GM19193 (cell line): ENCODE measurements at regions not wholly inside any gene's neighbourhood (a gene's known extent, or its start where the extent isn't known, plus 50 kb on each side); places are given as distances from the start of the nearest gene placed in this dataset.

Experiments used
- POLR2A ChIP-seq: IDR thresholded peaks from 4 replicates; pipeline ENCODE4 v1.6.1; 2011; ENCODE audit not compliant: insufficient read depth, insufficient read length; ENCODE audit errors: extremely low read depth

DNA sequence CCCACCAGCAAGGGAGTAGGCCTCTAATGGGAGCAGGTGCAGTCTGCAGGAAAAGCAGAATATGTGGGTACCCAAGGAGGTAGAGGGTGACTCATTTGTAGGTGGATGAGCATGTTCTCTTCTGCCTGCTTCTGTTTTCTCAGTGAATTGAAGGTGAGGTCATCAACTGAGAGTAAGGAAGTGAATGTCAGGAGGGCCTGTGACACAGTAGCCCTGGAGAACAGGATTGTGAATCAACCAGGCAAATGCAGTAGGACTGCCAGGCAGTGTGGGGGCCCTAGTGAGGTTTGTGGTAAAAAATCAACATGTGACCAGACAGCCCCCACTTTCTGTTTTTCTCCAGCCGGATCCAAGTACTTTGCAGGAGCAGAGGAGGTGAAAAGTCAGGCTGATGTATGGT, 150.5 kb upstream of the SOX9 start:
- no peak for TF ChIP-seq POLR2A

DNA sequence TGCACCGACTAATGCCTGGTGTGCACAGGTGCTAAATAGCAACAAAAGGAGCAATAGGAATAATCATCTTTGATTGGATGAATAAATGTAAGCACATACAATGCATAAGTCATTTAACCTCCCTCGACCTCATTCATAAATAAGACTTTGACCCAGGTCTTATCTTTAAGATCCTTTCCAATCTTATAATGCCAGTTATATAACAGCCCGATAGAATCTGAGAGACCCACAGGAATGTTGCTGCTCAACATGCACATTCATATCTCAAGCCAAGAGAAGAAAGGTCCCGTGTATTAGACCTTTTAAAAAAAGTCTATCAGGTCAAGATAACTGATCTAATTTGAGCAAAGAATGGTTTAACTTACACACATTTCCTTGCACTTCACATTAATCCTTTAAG, 146.8 kb upstream of the SOX9 start:
- TF ChIP-seq POLR2A: no peak

- TF ChIP-seq POLR2A: no peak
These were observed 145.5 kb upstream of the SOX9 start for GRCh38 chr17:71975331-71975801.

DNA sequence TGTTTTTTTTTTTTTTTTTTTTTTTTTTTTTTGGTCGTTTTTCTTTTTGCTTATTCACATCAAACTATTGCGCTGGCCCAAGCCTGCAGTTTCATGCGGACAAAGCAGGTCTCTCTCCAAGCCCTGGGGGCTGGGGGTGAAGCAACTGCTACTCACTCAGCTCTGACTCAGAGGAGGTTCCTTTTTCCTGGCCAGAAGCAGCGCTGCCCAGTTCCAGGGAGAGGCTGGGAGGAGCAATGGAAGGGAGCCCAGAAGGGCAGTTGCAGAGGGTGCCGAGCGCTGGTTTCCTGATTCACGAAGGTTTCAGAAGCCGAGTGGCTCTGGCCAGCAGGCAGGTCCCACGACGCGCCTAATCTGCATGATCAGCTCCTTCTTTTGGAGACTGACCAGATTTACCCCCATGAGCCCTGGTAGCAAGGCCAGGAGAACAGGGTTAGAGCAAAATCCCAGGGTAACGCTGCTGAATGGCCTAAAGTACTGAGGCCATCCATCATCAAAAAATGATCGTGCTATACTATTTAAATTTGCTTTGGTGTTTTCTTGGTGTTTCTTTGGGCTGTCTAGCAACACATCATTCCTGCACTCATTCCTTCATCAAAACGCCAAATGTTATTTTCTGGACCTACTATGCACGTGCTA, 144.7 kb upstream of the SOX9 start:
- TF ChIP-seq POLR2A: no peak

DNA sequence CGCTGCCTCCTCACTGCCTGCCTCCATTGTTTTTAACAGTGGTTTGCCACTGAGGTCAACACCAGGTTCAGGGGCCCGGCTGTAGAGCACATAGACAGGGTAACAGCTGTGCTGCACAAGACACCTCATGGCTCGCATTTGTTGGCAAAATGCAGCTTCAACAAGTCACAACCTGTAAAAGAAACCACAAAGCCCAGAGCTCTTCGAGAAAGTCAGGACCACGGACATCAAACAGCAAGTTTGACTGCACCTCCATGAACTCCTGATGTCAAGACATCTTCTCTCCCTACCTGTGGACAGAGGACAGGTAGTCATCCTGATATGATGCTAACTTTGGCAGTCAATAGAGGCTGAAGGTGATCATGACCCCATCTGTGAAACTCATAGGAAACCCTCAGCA, 142.4 kb upstream of the SOX9 start:
- TF ChIP-seq POLR2A: no peak

- TF ChIP-seq POLR2A: no peak
These were observed 140.6 kb upstream of the SOX9 start for GRCh38 chr17:71980171-71980570.

- no peak for TF ChIP-seq POLR2A
These were observed 137.0 kb upstream of the SOX9 start for GRCh38 chr17:71983828-71984227.

GRCh38 chr17:71985111-71986039, 135.4 kb upstream of the SOX9 start:
- TF ChIP-seq POLR2A: no peak

DNA sequence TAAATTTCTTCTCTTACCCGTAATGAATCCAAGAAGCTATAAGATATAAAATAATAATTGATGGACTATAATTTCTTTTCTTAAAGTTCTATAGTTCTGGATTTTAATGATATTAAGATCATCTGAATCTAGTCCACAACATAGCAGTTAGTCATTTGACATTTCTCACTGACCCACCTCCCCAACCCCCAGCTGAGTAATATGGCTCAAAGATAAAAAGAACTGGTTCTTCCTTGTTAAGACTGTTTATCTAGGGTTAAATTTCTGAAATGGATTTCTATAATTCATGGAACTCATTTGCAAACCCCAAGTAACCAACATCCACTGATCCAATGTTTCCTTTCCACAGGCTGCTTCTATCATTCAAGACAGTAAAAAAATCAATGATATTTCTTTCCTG, 133.9 kb upstream of the SOX9 start:
- TF ChIP-seq POLR2A: no peak

GRCh38 chr17:71987634-71988033, 133.2 kb upstream of the SOX9 start:
- no peak for TF ChIP-seq POLR2A

DNA sequence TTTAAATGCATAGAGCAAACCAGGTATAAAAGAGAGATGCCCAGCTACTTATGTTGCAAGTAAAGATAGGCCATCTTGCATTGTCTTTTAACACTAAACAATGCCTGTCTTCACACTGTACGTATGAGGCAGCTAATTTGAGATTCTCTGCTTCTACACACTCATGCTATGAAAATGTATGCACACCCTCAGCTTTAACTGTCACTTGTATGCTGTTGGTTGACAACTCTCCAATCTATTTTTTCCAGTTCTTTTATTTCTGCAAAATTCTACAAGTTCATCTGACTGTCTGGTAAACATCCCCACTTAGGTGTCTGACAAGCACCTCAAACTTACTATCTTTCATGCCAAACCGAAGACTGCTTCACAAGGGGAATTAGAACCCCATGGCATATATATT, 131.7 kb upstream of the SOX9 start:
- TF ChIP-seq POLR2A: no peak

DNA sequence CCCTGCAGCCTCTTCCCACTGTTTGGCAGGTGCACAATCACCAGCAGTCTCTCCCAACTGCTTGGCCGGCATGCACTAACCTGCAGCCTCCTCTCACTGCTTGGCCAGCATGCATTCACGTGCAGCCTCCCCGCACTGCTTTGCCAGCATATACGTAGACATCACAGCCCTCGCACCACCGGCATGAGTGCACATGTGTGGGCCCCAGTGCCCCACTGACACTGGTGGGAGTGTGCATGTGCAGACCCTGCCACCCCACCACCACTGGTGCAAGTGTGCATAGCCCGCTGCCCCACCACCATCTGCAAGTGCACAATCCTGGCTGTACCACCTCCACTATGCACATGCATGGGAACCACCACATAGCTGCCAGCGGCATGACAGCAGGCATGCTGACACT, 127.5 kb upstream of the SOX9 start:
- TF ChIP-seq POLR2A: no peak

DNA sequence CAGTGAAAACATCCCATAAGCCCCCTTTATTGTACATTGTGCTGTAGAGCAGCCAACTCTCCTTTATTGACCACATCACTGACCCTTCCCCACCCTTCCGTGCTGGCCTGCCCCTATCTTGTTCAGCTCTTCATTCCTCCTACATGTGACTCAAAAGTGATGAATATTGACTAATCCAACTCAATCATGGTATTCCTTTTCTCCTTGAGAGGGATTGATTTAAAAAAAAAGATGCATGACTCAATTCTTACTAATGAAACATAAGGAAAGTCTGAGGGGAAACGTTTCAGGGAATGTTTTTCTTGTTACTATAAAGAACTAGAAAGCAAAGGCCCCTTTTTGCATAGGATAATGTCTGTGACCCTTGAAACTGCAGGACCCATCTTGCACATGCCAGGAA, 125.2 kb upstream of the SOX9 start:
- TF ChIP-seq POLR2A: no peak

DNA sequence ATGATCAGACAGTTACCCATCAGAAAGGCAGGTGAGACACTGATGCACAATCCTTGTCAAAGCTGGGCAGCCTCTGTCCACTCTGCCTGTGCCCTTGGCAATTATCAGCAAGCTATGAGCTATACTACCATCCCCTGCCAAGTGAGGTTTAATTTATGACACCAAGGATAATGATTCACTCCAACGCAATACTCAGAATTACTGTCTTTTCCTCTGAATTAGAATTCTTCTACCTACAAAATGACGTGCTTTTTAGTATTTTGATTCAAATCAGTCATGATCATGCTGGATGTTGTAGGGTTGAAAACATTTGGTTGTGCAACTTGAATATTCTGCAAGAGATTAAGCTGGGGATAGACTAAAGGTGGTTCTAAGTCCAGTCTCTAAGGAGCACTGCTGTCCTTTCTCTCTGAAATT, 116.8 kb upstream of the SOX9 start:
- no peak for TF ChIP-seq POLR2A

- no peak for TF ChIP-seq POLR2A
These were observed 116.0 kb upstream of the SOX9 start for GRCh38 chr17:72004611-72005331.

- no peak for TF ChIP-seq POLR2A
These were observed 115.3 kb upstream of the SOX9 start for GRCh38 chr17:72005332-72006163.
